ENCODE measurements at regions not wholly inside any gene's neighbourhood (a gene's known extent, or its start where the extent isn't known, plus 50 kb on each side); places are given as distances from the start of the nearest gene placed in this dataset.

- Histone ChIP-seq H3K9me3 (ENCODE audit: low read length) (no peaks in the 10 kb centered on the region), H3K9ac (ENCODE audit: low read length) (no peak overlapping the region), H3K4me2 (ENCODE audit: low read length) (no peak overlapping the region), H3K79me2 (ENCODE audit: low read length) (no peaks in the 10 kb centered on the region), H3K9me2 (replicated peaks; ENCODE audit: low read length) (no peaks in the 10 kb centered on the region), H3K27ac (ENCODE audit: low read length) (no peak overlapping the region), H4K20me1 (ENCODE audit: low read length) (no peaks in the 10 kb centered on the region), H2AFZ (ENCODE audit: low read length) (no peak overlapping the region), H3K36me3 (ENCODE audit: low read depth, low read length) (no peaks in the 10 kb centered on the region), H3K4me1 (ENCODE audit: insufficient read depth, low read length) (no peaks in the 10 kb centered on the region), H3F3A (ENCODE audit: low read length, unreplicated experiment) (no peaks in the 10 kb centered on the region), H3K4me3 (ENCODE audit: low read length) (no peak overlapping the region), H3K27me3 (ENCODE audit: low read length) (no peaks in the 10 kb centered on the region)
- intact Hi-C loops (cut with micrococcal nuclease): no loop called here
- ChIA-PET CTCF (no interaction called here), POLR2A (ENCODE audit: unreplicated experiment) (interaction anchor here (0.6 kb wide), 1 partner anchor 161 kb away, joined by 5 read pairs; no protein-coding TSS in a partner anchor)
- TF ChIP-seq, protein P1, sequence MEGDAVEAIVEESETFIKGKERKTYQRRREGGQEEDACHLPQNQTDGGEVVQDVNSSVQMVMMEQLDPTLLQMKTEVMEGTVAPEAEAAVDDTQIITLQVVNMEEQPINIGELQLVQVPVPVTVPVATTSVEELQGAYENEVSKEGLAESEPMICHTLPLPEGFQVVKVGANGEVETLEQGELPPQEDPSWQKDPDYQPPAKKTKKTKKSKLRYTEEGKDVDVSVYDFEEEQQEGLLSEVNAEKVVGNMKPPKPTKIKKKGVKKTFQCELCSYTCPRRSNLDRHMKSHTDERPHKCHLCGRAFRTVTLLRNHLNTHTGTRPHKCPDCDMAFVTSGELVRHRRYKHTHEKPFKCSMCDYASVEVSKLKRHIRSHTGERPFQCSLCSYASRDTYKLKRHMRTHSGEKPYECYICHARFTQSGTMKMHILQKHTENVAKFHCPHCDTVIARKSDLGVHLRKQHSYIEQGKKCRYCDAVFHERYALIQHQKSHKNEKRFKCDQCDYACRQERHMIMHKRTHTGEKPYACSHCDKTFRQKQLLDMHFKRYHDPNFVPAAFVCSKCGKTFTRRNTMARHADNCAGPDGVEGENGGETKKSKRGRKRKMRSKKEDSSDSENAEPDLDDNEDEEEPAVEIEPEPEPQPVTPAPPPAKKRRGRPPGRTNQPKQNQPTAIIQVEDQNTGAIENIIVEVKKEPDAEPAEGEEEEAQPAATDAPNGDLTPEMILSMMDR (conservative IDR thresholded peaks at IDR 0.05; ENCODE audit: low read depth, low read length): no peak
- TF ChIP-seq EZH2phosphoT487 (IDR thresholded peaks at IDR 0.05; ENCODE audit: borderline replicate concordance, low read length) (no peak), EZH2 (IDR thresholded peaks at IDR 0.05; ENCODE audit: low read length, unreplicated experiment) (no peak)
- ATAC-seq (no peak), DNase-seq (no peak)
- BruUV-seq (replicated peaks): no TSS peak
These were observed 660.9 kb downstream of the LIG4 start for GRCh38 chr13:107554460-107554859.

DNA sequence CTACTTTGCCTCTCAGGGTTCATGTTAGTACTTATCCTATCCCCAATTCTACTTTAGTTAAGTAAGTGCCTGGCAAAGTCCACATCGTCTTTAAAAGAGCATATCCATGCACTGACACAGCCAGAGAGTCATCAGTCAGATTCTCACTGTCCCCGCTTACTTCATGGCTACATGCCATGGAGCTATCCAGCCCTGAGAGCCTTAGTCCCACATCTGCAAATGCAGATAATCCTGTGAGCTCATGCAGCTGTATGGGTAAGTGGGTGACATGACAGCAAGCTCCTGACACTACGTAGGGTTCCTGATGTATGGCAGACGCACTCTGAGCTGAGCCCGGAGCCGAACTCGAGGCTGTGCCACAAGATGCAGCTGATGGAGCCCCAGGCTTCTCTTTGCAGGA, 661.5 kb downstream of the LIG4 start:
- DNase-seq (peak; percentile 3), ATAC-seq (no peak)
- H3K79me2 ChIP-seq (ENCODE audit: low read length): no peaks in the 10 kb centered on the region
- H3K9me3 ChIP-seq (ENCODE audit: low read length): no peaks in the 10 kb centered on the region
- H3K36me3 ChIP-seq (ENCODE audit: low read depth, low read length): no peaks in the 10 kb centered on the region
- H4K20me1 ChIP-seq (ENCODE audit: low read length): no peaks in the 10 kb centered on the region
- intact Hi-C loops (cut with micrococcal nuclease): no loop called here
- no peaks in the 10 kb centered on the region for H3K9me2 ChIP-seq (replicated peaks; ENCODE audit: low read length)
- H3K27me3 ChIP-seq (ENCODE audit: low read length): no peaks in the 10 kb centered on the region
- H3K9ac ChIP-seq (ENCODE audit: low read length): no peak overlapping the region
- no peaks in the 10 kb centered on the region for H3F3A ChIP-seq (ENCODE audit: low read length, unreplicated experiment)
- POLR2A ChIA-PET (ENCODE audit: unreplicated experiment): no interaction called here
- CTCF ChIA-PET: no interaction called here
- no peak for TF ChIP-seq EZH2 (IDR thresholded peaks at IDR 0.05; ENCODE audit: low read length, unreplicated experiment)
- TF ChIP-seq, protein P1 (conservative IDR thresholded peaks at IDR 0.05; ENCODE audit: low read depth, low read length): no peak
- no peak for TF ChIP-seq EZH2phosphoT487 (IDR thresholded peaks at IDR 0.05; ENCODE audit: borderline replicate concordance, low read length)
- no peak overlapping the region for H3K4me2 ChIP-seq (ENCODE audit: low read length)
- H3K4me3 ChIP-seq (ENCODE audit: low read length): no peak overlapping the region
- H3K4me1 ChIP-seq (ENCODE audit: insufficient read depth, low read length): no peaks in the 10 kb centered on the region
- H2AFZ ChIP-seq (ENCODE audit: low read length): no peak overlapping the region
- H3K27ac ChIP-seq (ENCODE audit: low read length): no peak overlapping the region
- no TSS peak for BruUV-seq (replicated peaks)

DNA sequence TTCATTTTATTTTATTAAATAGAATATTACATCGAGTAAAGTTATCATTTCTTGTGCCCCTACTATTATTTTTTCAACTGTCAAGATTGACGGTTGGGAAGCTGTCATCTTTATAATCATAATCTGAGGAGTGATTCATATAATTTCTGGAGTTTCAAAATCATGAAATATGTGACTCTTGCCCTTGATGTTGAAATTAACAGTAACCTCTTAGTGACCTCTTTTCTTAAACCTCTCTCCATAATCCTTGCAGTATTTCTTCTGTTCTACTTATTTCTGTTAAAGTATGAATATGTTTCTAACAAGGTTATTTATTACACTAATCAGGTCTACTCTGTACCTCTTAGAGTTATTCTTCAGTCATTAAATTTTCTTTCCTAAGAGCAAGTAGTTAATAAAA, 663.8 kb downstream of the LIG4 start:
- ATAC-seq: no peak

More for the DNA sequence above, 663.8 kb downstream of the LIG4 start:
- H3K27ac ChIP-seq (ENCODE audit: low read length): no peak overlapping the region
- no peak overlapping the region for H3K9ac ChIP-seq (ENCODE audit: low read length)
- no peaks in the 10 kb centered on the region for H3K9me2 ChIP-seq (replicated peaks; ENCODE audit: low read length)
- H3K4me3 ChIP-seq (ENCODE audit: low read length): no peak overlapping the region
- no peak for DNase-seq
- no peak overlapping the region for H2AFZ ChIP-seq (ENCODE audit: low read length)
- TF ChIP-seq EZH2phosphoT487 (IDR thresholded peaks at IDR 0.05; ENCODE audit: borderline replicate concordance, low read length) (no peak), EZH2 (IDR thresholded peaks at IDR 0.05; ENCODE audit: low read length, unreplicated experiment) (no peak)
- TF ChIP-seq, protein P1 (conservative IDR thresholded peaks at IDR 0.05; ENCODE audit: low read depth, low read length): no peak
- no peaks in the 10 kb centered on the region for H3K27me3 ChIP-seq (ENCODE audit: low read length)
- no peaks in the 10 kb centered on the region for H3F3A ChIP-seq (ENCODE audit: low read length, unreplicated experiment)
- intact Hi-C loops (cut with micrococcal nuclease): no loop called here
- no TSS peak for BruUV-seq (replicated peaks)
- no peaks in the 10 kb centered on the region for H3K79me2 ChIP-seq (ENCODE audit: low read length)
- CTCF ChIA-PET: no interaction called here
- H3K4me1 ChIP-seq (ENCODE audit: insufficient read depth, low read length): no peaks in the 10 kb centered on the region
- H3K4me2 ChIP-seq (ENCODE audit: low read length): no peak overlapping the region
- POLR2A ChIA-PET (ENCODE audit: unreplicated experiment): no interaction called here
- H4K20me1 ChIP-seq (ENCODE audit: low read length): no peaks in the 10 kb centered on the region
- no peaks in the 10 kb centered on the region for H3K36me3 ChIP-seq (ENCODE audit: low read depth, low read length)
- no peaks in the 10 kb centered on the region for H3K9me3 ChIP-seq (ENCODE audit: low read length)

Data from PC-3 (cell line).